Large intestine (tissue), 3 donors: ENCODE measurements at regions not wholly inside any gene's neighbourhood (a gene's known extent, or its start where the extent isn't known, plus 50 kb on each side); places are given as distances from the start of the nearest gene placed in this dataset.

Experiments used
- DNase-seq, 2 donors: peaks; one replicate each; pipeline versions ENCODE4 v3.0.0 to v3.0.0-alpha.2; 2013
- H3K27ac ChIP-seq: one replicate; pipeline ENCODE4 v1.5.1; 2013; ENCODE audit warnings: low read length
- H3K27me3 ChIP-seq: 2 replicates; pipeline ENCODE4 v1.6.1; 2013; ENCODE audit warnings: low read length; ENCODE audit not compliant: control insufficient read depth, insufficient read depth
- H3K36me3 ChIP-seq: 2 replicates; pipeline ENCODE4 v1.6.1; 2013; ENCODE audit warnings: low read length; ENCODE audit not compliant: control insufficient read depth, insufficient read depth
- H3K4me1 ChIP-seq: one replicate; pipeline ENCODE4 v1.6.1; 2013; ENCODE audit warnings: low read length; ENCODE audit not compliant: control insufficient read depth, insufficient read depth
- H3K4me3 ChIP-seq: one replicate; pipeline ENCODE4 v1.5.1; 2013; ENCODE audit warnings: low read length
- H3K9me3 ChIP-seq: one replicate; pipeline ENCODE4 v1.6.1; 2013; ENCODE audit warnings: mild to moderate bottlenecking, low read depth, low read length, moderate library complexity; ENCODE audit not compliant: control insufficient read depth
- WGBS: methylation state at CpG from one replicate; pipeline ENCODE4 v1.1.5; 2013; ENCODE audit warnings: low lambda C conversion rate; ENCODE audit not compliant: insufficient coverage; 5-methylcytosine and 5-hydroxymethylcytosine counted together

GRCh38 chr2:66334237-66335029, 100.5 kb upstream of the MEIS1 start:
- WGBS = no CpG with 5 or more reads among the region's 10 CpGs
- Histone ChIP-seq H3K27me3 (peaks cover 2% of the 10 kb centered on the region), H3K9me3 (no peaks in the 10 kb centered on the region), H3K4me3 (no peak overlapping the region), H3K4me1 (no peaks in the 10 kb centered on the region), H3K27ac (no peak overlapping the region), H3K36me3 (no peaks in the 10 kb centered on the region)
- DNase-seq = no peak

- H3K9me3 ChIP-seq = no peaks in the 10 kb centered on the region
- H3K4me1 ChIP-seq = no peaks in the 10 kb centered on the region
- H3K27me3 ChIP-seq = peaks cover 5% of the 10 kb centered on the region
- no peak overlapping the region for H3K27ac ChIP-seq
- DNase-seq = no peak
- no peak overlapping the region for H3K4me3 ChIP-seq
- 94% methylated on average over 2 of the region's 5 CpGs for WGBS
- no peaks in the 10 kb centered on the region for H3K36me3 ChIP-seq
Measured at GRCh38 chr2:66331176-66331575, 103.7 kb upstream of the MEIS1 start.

- Histone ChIP-seq H3K36me3 (no peaks in the 10 kb centered on the region), H3K27me3 (peaks cover 5% of the 10 kb centered on the region), H3K9me3 (no peaks in the 10 kb centered on the region), H3K27ac (no peak overlapping the region), H3K4me1 (no peaks in the 10 kb centered on the region), H3K4me3 (no peak overlapping the region)
- no CpG with 5 or more reads among the region's 5 CpGs for WGBS
- DNase-seq = no peak
Measured at GRCh38 chr2:66329081-66329605, 105.8 kb upstream of the MEIS1 start.

- Histone ChIP-seq H3K4me3 (no peak overlapping the region), H3K27ac (no peak overlapping the region), H3K4me1 (no peaks in the 10 kb centered on the region), H3K27me3 (peaks cover 3% of the 10 kb centered on the region), H3K36me3 (no peaks in the 10 kb centered on the region), H3K9me3 (no peaks in the 10 kb centered on the region)
- DNase-seq = no peak
- 90% methylated on average over 2 of the region's 5 CpGs for WGBS
Measured at GRCh38 chr2:66327066-66327740, 107.7 kb upstream of the MEIS1 start.

- WGBS = no CpG with 5 or more reads among the region's 4 CpGs
- DNase-seq = no peak
- no peak overlapping the region for H3K27ac ChIP-seq
Measured at GRCh38 chr2:66324909-66325528, 109.9 kb upstream of the MEIS1 start.

GRCh38 chr2:66324356-66324755, 110.6 kb upstream of the MEIS1 start:
- 80% methylated on average over 5 of the region's 6 CpGs for WGBS
- Histone ChIP-seq H3K4me3 (no peak overlapping the region), H3K27ac (no peak overlapping the region), H3K9me3 (no peaks in the 10 kb centered on the region), H3K36me3 (no peaks in the 10 kb centered on the region), H3K4me1 (no peaks in the 10 kb centered on the region), H3K27me3 (peaks cover 3% of the 10 kb centered on the region)
- DNase-seq = no peak

More at GRCh38 chr2:66324909-66325528, 109.9 kb upstream of the MEIS1 start:
- Histone ChIP-seq H3K27me3 (peaks cover 3% of the 10 kb centered on the region), H3K4me1 (no peaks in the 10 kb centered on the region), H3K9me3 (no peaks in the 10 kb centered on the region), H3K36me3 (no peaks in the 10 kb centered on the region), H3K4me3 (no peak overlapping the region)

GRCh38 chr2:66323406-66323805, 111.5 kb upstream of the MEIS1 start:
- H3K27ac ChIP-seq = no peak overlapping the region
- H3K36me3 ChIP-seq = no peaks in the 10 kb centered on the region
- H3K27me3 ChIP-seq = no peaks in the 10 kb centered on the region
- H3K9me3 ChIP-seq = no peaks in the 10 kb centered on the region
- no peak for DNase-seq
- H3K4me1 ChIP-seq = no peaks in the 10 kb centered on the region
- H3K4me3 ChIP-seq = no peak overlapping the region
- WGBS = no CpG with 5 or more reads among the region's 8 CpGs

GRCh38 chr2:66322506-66323260, 112.2 kb upstream of the MEIS1 start:
- DNase-seq = no peak
- Histone ChIP-seq H3K9me3 (no peaks in the 10 kb centered on the region), H3K4me3 (no peak overlapping the region), H3K27ac (no peak overlapping the region), H3K36me3 (no peaks in the 10 kb centered on the region), H3K27me3 (no peaks in the 10 kb centered on the region), H3K4me1 (no peaks in the 10 kb centered on the region)
- WGBS = 61% methylated on average over 2 of the region's 9 CpGs

GRCh38 chr2:66318009-66318561, 116.8 kb upstream of the MEIS1 start:
- H3K27me3 ChIP-seq = no peaks in the 10 kb centered on the region
- no peaks in the 10 kb centered on the region for H3K36me3 ChIP-seq
- no peak overlapping the region for H3K4me3 ChIP-seq
- no CpG with 5 or more reads among the region's 3 CpGs for WGBS
- H3K4me1 ChIP-seq = no peaks in the 10 kb centered on the region
- no peak for DNase-seq
- H3K27ac ChIP-seq = no peak overlapping the region
- H3K9me3 ChIP-seq = no peaks in the 10 kb centered on the region
